A549 (cell line): ENCODE measurements at regions not wholly inside any gene's neighbourhood (a gene's known extent, or its start where the extent isn't known, plus 50 kb on each side); places are given as distances from the start of the nearest gene placed in this dataset.

Experiments
- BHLHE40 ChIP-seq: IDR thresholded peaks from 2 replicates; pipeline ENCODE4 v1.6.1; 2012; ENCODE audit warnings: low read depth, low read length, inconsistent platforms
- CEBPB ChIP-seq, 2 experiments: fragments of >200 bp in 1 of 2; sonication (Bioruptor Twin) in 1 of 2; formaldehyde crosslinking in 1 of 2; IDR thresholded peaks; 2 replicates each; pipeline ENCODE4 v1.6.1; 2012 to 2016
- CTCF ChIP-seq: fragments of >200 bp; sonication (Bioruptor Twin); formaldehyde crosslinking; IDR thresholded peaks from 3 replicates; pipeline ENCODE4 v1.5.1; 2016
- E2F6 ChIP-seq: IDR thresholded peaks from 2 replicates; pipeline ENCODE4 v1.6.1; 2012; ENCODE audit warnings: low read depth, borderline replicate concordance
- ESRRA ChIP-seq: fragments of 150-350 bp; IDR thresholded peaks from 2 replicates; pipeline ENCODE4 v1.6.1; 2014; ENCODE audit warnings: mild to moderate bottlenecking, low read length, borderline replicate concordance
- KDM5A ChIP-seq: fragments of 200-600 bp; sonication (generic); IDR thresholded peaks from 2 replicates; pipeline ENCODE4 v1.6.1; 2016; ENCODE audit warnings: antibody characterized with exemption, mild to moderate bottlenecking
- MAFK ChIP-seq: fragments of 450-650 bp; IDR thresholded peaks from 2 replicates; pipeline ENCODE4 v1.6.1; 2014; ENCODE audit not compliant: partially characterized antibody
- POLR2A ChIP-seq: IDR thresholded peaks from 2 replicates; pipeline ENCODE4 v1.6.1; 2012; ENCODE audit warnings: mild to moderate bottlenecking, low read length
- REST ChIP-seq: fragments of 200-600 bp; sonication (generic); IDR thresholded peaks from 2 replicates; pipeline ENCODE4 v1.6.1; 2016; ENCODE audit warnings: antibody characterized with exemption, mild to moderate bottlenecking, moderate library complexity
- ZSCAN20 ChIP-seq: fragments of 250-450 bp; sonication (Bioruptor Pico); IDR thresholded peaks from 2 replicates; pipeline ENCODE4 v1.8.0; 2022; ENCODE audit warnings: mild to moderate bottlenecking, moderate library complexity

- TF ChIP-seq CTCF = no peak
- no peak for TF ChIP-seq ESRRA
- no peak for TF ChIP-seq POLR2A
- no peak for TF ChIP-seq MAFK
- TF ChIP-seq BHLHE40 = no peak
- TF ChIP-seq REST = no peak
- no peak for TF ChIP-seq KDM5A
- TF ChIP-seq E2F6 = no peak
- no peak for TF ChIP-seq ZSCAN20 (CRISPR knock-in tag)
- no peak for TF ChIP-seq CEBPB (IDR thresholded peaks at IDR 0.05)
Measured at GRCh38 chr1:232457595-232457994, 172.3 kb downstream of the SIPA1L2 start.
